GM18502 (cell line): ENCODE measurements at regions not wholly inside any gene's neighbourhood (a gene's known extent, or its start where the extent isn't known, plus 50 kb on each side); places are given as distances from the start of the nearest gene placed in this dataset.
"Not testable (repeated sequence)": the region's sequence is repeated elsewhere in the genome, so short reads cannot be mapped to it uniquely, and the experiment has no call there.

Source experiments
- ATAC-seq: cut with Tn5 transposase; IDR thresholded peaks from one replicate; pipeline ENCODE4 v1.9.1; 2021; ENCODE audit warnings: mild to moderate bottlenecking; ENCODE audit not compliant: unreplicated experiment, poor library complexity

- no peak for ATAC-seq
Observed at GRCh38 chr13:26847281-26847680, 86.7 kb upstream of the GPR12 start.

GRCh38 chr13:26845063-26845462, 84.5 kb upstream of the GPR12 start:
- not testable (repeated sequence) for ATAC-seq

- no peak for ATAC-seq
Observed at GRCh38 chr13:26839682-26840081, 79.1 kb upstream of the GPR12 start.

GRCh38 chr13:26838821-26839220, 78.2 kb upstream of the GPR12 start:
- ATAC-seq: no peak

GRCh38 chr13:26837997-26838396, 77.4 kb upstream of the GPR12 start:
- ATAC-seq: no peak

- ATAC-seq: no peak
Observed at GRCh38 chr13:26837102-26837501, 76.5 kb upstream of the GPR12 start.

GRCh38 chr13:26836626-26837025, 76.0 kb upstream of the GPR12 start:
- no peak for ATAC-seq

GRCh38 chr13:26834646-26835045, 74.1 kb upstream of the GPR12 start:
- ATAC-seq: no peak

GRCh38 chr13:26831336-26831908, 70.8 kb upstream of the GPR12 start:
- no peak for ATAC-seq

GRCh38 chr13:26829716-26830115, 69.1 kb upstream of the GPR12 start:
- no peak for ATAC-seq

- ATAC-seq: no peak
Observed at GRCh38 chr13:26824581-26824980, 64.0 kb upstream of the GPR12 start.

- ATAC-seq: no peak
Observed at GRCh38 chr13:26822146-26822545, 61.6 kb upstream of the GPR12 start.

- no peak for ATAC-seq
Observed at GRCh38 chr13:26821672-26822071, 61.1 kb upstream of the GPR12 start.

GRCh38 chr13:26820871-26821270, 60.3 kb upstream of the GPR12 start:
- no peak for ATAC-seq

- ATAC-seq: no peak
Observed at GRCh38 chr13:26819046-26819445, 58.5 kb upstream of the GPR12 start.

GRCh38 chr13:26816881-26817280, 56.3 kb upstream of the GPR12 start:
- ATAC-seq: no peak

- ATAC-seq: no peak
Observed at GRCh38 chr13:26813980-26814348, 53.4 kb upstream of the GPR12 start.

GRCh38 chr13:26813321-26813979, 52.9 kb upstream of the GPR12 start:
- ATAC-seq: no peak

GRCh38 chr13:26811581-26811980, 51.0 kb upstream of the GPR12 start:
- no peak for ATAC-seq
